ENCODE measurements at regions not wholly inside any gene's neighbourhood (a gene's known extent, or its start where the extent isn't known, plus 50 kb on each side); places are given as distances from the start of the nearest gene placed in this dataset.
A peak's percentile ranks its signal among the peaks of the same experiment; 100 is the strongest.

DNA sequence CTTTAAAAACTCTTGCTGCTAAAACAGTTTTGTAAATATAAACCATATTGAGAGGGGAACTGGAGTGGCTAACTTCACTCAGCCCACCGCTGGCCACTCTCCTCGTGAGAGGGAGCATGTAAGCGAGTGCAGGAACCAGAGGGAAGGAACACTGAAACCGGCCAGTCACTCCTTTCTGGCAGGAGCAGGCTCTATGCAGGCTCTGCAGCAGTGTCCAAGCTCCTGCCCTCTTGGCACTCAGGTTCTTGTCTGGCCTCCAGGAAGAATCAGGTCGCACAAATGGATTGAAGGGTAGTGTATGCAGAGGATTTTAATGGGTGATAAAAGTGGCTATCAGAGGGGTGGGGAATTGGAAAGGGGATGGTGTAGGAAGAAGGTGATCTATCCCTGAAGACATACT, 157.7 kb downstream of the TMX3 start:
- H3K27me3 ChIP-seq (ENCODE audit: insufficient read depth, low read length) = no peaks in the 10 kb centered on the region
- H3K27ac ChIP-seq (ENCODE audit: low read depth, low read length) = no peak overlapping the region
- peaks cover 0 to 3% (median 0%) of the 10 kb centered on the region in 8 donors for H3K9me3 Mint-ChIP-seq
- ChIA-PET CTCF (ENCODE audit: partially characterized antibody) (no interaction called here), POLR2A (ENCODE audit: partially characterized antibody) (no interaction called here)
- no peaks in the 10 kb centered on the region for H3K9me3 ChIP-seq (ENCODE audit: control insufficient read depth in 1 of 2, low read length in 2 of 2)
- no peak overlapping the region for H3K4me3 ChIP-seq (ENCODE audit: low read length in 2 of 2)
- intact Hi-C loops (cut with micrococcal nuclease) = no loop called here
- DNase-seq = no peak
- H3K4me1 ChIP-seq (ENCODE audit: insufficient read depth, low read length) = no peaks in the 10 kb centered on the region
- peaks cover under 1 to 2% of the 10 kb centered on the region in 2 donors for H3K27me3 Mint-ChIP-seq
- H3K36me3 Mint-ChIP-seq = no peaks in the 10 kb centered on the region
- H3K4me3 Mint-ChIP-seq = no peak overlapping the region
- H3K36me3 ChIP-seq (ENCODE audit: insufficient read depth, low read length) = no peaks in the 10 kb centered on the region
- no peak overlapping the region for H3K27ac Mint-ChIP-seq
- H3K4me1 Mint-ChIP-seq = no peaks in the 10 kb centered on the region

DNA sequence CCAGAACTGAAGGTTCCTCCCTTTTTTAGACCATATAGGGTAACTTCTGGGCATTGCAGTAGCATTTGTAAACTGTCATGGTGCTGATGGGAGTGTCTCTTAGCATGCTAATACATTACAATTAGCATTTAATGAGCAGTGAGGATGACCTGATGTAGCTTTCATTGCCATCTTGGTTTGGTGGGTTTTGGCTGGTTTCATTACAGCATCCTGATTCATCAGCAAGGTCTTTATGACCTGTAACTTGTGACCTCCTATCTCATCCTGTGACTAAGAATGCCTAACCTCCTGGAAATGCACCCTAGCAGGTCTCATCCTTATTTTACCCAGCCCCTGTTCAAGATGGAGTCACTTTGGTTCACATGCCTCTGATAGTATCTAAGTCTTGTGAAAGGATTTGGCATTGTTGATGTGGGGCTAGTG, 159.0 kb downstream of the TMX3 start:
- no peaks in the 10 kb centered on the region for H3K9me3 ChIP-seq (ENCODE audit: control insufficient read depth in 1 of 2, low read length in 2 of 2)
- no peak overlapping the region for H3K4me3 ChIP-seq (ENCODE audit: low read length in 2 of 2)
- no peaks in the 10 kb centered on the region for H3K27me3 ChIP-seq (ENCODE audit: insufficient read depth, low read length)
- Mint-ChIP-seq H3K36me3 (no peaks in the 10 kb centered on the region), H3K4me3 (no peak overlapping the region), H3K9me3 (peaks cover 0 to 3% (median 0%) of the 10 kb centered on the region in 8 donors), H3K27me3 (peaks cover 1 to 3% of the 10 kb centered on the region in 2 donors), H3K4me1 (no peaks in the 10 kb centered on the region), H3K27ac (no peak overlapping the region)
- intact Hi-C loops (cut with micrococcal nuclease) = no loop called here
- no peak for DNase-seq
- H3K36me3 ChIP-seq (ENCODE audit: insufficient read depth, low read length) = no peaks in the 10 kb centered on the region
- POLR2A ChIA-PET (ENCODE audit: partially characterized antibody) = no interaction called here
- no peak overlapping the region for H3K27ac ChIP-seq (ENCODE audit: low read depth, low read length)
- H3K4me1 ChIP-seq (ENCODE audit: insufficient read depth, low read length) = no peaks in the 10 kb centered on the region
- CTCF ChIA-PET (ENCODE audit: partially characterized antibody) = no interaction called here

DNA sequence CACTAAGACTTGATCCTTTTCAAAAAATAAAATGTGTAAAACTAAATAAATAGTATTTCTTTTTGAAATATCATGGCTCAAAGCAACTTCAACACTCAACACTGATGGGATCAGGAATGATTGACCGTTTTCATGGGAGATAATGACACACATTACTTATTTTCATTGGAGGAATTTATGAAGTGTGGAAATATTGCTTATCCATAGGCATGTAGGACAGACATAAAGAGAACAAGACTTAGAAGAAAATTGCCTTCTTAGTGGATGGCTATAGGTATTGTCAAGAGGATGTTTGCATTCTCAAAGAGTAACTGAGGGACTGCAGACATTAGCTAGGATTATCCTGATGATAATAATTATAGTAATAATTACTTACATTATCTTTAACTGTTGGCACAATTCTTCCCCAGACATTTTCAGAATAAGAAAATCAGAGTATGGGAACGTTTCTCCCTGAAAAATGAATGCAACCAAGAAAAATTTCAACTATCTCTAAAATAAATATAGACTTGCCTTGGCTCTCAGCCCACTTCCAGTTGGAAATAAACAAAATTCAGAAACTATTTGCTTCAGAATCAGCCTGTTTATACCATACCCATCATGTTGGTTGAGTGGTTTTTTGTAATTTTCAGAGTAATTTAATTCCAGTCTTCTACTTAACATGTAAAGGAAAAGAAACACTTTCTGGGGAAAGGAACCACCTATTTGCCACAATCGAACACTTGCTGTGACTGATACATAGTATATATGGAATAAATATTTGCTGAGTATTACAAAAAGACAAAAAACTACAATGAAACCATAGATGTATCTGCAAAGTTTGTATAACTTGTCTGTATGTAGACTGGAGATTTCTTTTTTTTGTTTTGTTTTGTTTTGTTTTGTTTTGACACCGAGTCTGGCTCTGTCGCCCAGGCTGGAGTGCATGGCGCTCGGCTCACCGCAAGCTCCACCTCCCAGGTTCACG, 165.7 kb downstream of the TMX3 start:
- no peak overlapping the region for H3K4me3 Mint-ChIP-seq
- no peaks in the 10 kb centered on the region for H3K4me1 Mint-ChIP-seq
- H3K36me3 Mint-ChIP-seq = no peaks in the 10 kb centered on the region
- ChIA-PET CTCF (ENCODE audit: partially characterized antibody) (no interaction called here), POLR2A (ENCODE audit: partially characterized antibody) (no interaction called here)
- intact Hi-C loops (cut with micrococcal nuclease) = no loop called here
- Histone ChIP-seq H3K27ac (ENCODE audit: low read depth, low read length) (no peak overlapping the region), H3K4me1 (ENCODE audit: insufficient read depth, low read length) (no peaks in the 10 kb centered on the region), H3K36me3 (ENCODE audit: insufficient read depth, low read length) (no peaks in the 10 kb centered on the region), H3K9me3 (ENCODE audit: control insufficient read depth in 1 of 2, low read length in 2 of 2) (no peaks in the 10 kb centered on the region), H3K27me3 (ENCODE audit: insufficient read depth, low read length) (no peaks in the 10 kb centered on the region), H3K4me3 (ENCODE audit: low read length in 2 of 2) (no peak overlapping the region)
- H3K9me3 Mint-ChIP-seq = peaks cover 0 to 2% (median 0%) of the 10 kb centered on the region in 8 donors
- no peak overlapping the region for H3K27ac Mint-ChIP-seq
- no peak for DNase-seq
- H3K27me3 Mint-ChIP-seq = peaks cover 1 to 5% of the 10 kb centered on the region in 2 donors

DNA sequence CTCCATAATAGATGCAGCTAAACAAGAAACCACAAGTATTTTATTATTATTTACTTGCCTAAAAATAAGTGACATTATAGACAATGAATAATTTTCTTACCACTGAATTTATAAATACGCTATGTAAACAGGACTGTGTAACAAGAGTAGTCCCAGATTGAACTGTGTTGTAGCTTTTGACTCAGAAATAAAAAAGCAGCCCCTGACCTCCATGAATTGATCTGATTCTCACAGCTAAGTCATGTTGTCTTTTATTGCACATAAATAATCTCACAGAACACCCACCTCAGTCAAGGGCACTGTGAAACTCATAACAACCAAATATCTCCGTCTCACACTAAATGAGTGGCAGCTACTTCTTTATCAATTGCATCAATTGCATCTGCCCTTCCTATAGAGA, 171.6 kb downstream of the TMX3 start:
- DNase-seq = no peak
- intact Hi-C loops (cut with micrococcal nuclease) = no loop called here
- CTCF ChIA-PET (ENCODE audit: partially characterized antibody) = no interaction called here
- POLR2A ChIA-PET (ENCODE audit: partially characterized antibody) = no interaction called here
- H3K4me3 ChIP-seq (ENCODE audit: low read length in 2 of 2) = no peak overlapping the region
- Mint-ChIP-seq H3K9me3 (peaks cover 0 to 2% (median 0%) of the 10 kb centered on the region in 8 donors), H3K36me3 (no peaks in the 10 kb centered on the region), H3K4me1 (no peaks in the 10 kb centered on the region), H3K27ac (no peak overlapping the region), H3K27me3 (no peaks in the 10 kb centered on the region), H3K4me3 (no peak overlapping the region)
- no peaks in the 10 kb centered on the region for H3K4me1 ChIP-seq (ENCODE audit: insufficient read depth, low read length)
- no peak overlapping the region for H3K27ac ChIP-seq (ENCODE audit: low read depth, low read length)
- no peaks in the 10 kb centered on the region for H3K9me3 ChIP-seq (ENCODE audit: control insufficient read depth in 1 of 2, low read length in 2 of 2)
- H3K27me3 ChIP-seq (ENCODE audit: insufficient read depth, low read length) = no peaks in the 10 kb centered on the region
- H3K36me3 ChIP-seq (ENCODE audit: insufficient read depth, low read length) = no peaks in the 10 kb centered on the region

DNA sequence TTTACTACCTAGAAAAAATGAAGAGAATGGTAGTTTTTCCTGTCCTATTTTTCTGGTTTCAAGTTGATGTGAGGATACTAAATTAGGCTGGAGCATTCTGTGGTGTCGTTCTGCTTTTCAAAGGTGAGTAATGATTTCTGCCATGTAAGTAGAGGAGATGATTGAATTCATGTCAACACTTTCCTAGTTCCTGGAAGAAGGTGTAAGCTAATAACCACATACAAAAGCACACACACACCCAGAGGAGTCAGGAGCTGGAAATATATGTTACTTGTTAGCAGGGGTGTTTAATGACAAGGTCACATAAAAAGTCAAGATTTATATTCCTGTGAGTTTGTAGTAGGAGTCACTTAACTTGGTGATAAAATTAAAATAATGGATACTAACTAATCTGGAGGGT, 172.1 kb downstream of the TMX3 start:
- H3K27me3 ChIP-seq (ENCODE audit: insufficient read depth, low read length) = no peaks in the 10 kb centered on the region
- no peak overlapping the region for H3K27ac Mint-ChIP-seq
- POLR2A ChIA-PET (ENCODE audit: partially characterized antibody) = no interaction called here

DNA sequence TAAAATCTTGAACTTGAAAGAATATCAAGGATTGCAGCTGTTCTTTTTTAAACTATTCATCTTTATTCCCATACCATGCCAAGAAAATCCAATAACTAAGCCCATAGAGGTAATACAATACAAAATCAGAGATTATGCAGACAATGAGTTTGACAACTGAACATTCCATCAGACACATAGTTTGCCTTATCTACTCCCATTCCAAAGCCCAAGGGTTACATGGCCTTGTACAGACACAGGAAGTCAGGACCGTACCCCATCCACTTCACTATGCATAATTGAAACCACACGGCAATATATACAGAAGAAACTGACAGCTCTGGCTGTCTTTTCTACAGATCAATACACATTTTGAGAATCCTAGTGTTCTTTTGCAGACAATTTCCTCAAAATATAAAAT, 181.3 kb downstream of the TMX3 start:
- intact Hi-C loops (cut with micrococcal nuclease) = no loop called here
- CTCF ChIA-PET (ENCODE audit: partially characterized antibody) = no interaction called here
- H3K27ac Mint-ChIP-seq = no peak overlapping the region

More for the DNA sequence above, 172.1 kb downstream of the TMX3 start:
- no peak overlapping the region for H3K4me3 ChIP-seq (ENCODE audit: low read length in 2 of 2)
- Mint-ChIP-seq H3K9me3 (peaks cover 0 to 2% (median 0%) of the 10 kb centered on the region in 8 donors), H3K36me3 (no peaks in the 10 kb centered on the region), H3K4me1 (no peaks in the 10 kb centered on the region), H3K4me3 (no peak overlapping the region), H3K27me3 (no peaks in the 10 kb centered on the region)
- H3K36me3 ChIP-seq (ENCODE audit: insufficient read depth, low read length) = no peaks in the 10 kb centered on the region
- no peak overlapping the region for H3K27ac ChIP-seq (ENCODE audit: low read depth, low read length)
- CTCF ChIA-PET (ENCODE audit: partially characterized antibody) = no interaction called here
- no peaks in the 10 kb centered on the region for H3K9me3 ChIP-seq (ENCODE audit: control insufficient read depth in 1 of 2, low read length in 2 of 2)
- intact Hi-C loops (cut with micrococcal nuclease) = no loop called here
- no peak for DNase-seq
- no peaks in the 10 kb centered on the region for H3K4me1 ChIP-seq (ENCODE audit: insufficient read depth, low read length)

DNA sequence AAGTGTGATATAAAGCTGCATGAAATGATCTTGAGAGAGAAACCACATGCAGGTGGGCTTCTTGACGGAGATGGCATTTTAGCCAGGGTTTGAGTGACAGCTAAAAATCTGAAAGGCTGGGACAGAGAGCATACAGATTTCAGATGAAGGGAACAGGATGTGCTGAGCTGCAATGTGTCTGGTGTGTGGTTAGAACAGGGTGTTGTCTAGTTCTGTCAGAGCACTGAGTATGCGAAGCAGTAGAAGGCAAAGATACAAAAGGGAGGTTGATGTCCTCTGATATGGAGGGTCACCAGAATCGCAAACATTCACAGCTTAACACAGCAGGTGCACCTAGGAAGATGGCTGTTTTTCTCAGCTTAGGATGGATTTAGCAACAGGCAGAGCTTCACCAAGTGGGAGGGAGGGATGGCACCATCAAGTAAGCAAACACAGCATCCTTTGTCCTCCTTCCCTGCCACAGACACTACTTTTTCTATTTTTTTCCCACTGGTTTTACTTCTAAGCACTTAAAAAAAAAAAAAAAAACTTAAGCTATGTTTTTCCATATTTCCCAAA, 182.5 kb downstream of the TMX3 start:
- no peak for DNase-seq
- Mint-ChIP-seq H3K27ac (peak overlapping the region in 1 of 7 donors; percentile 31), H3K9me3 (no peaks in the 10 kb centered on the region), H3K4me1 (peaks cover 0 to 2% (median under 1%) of the 10 kb centered on the region in 4 donors), H3K36me3 (no peaks in the 10 kb centered on the region), H3K4me3 (no peak overlapping the region), H3K27me3 (no peaks in the 10 kb centered on the region)
- no peaks in the 10 kb centered on the region for H3K36me3 ChIP-seq (ENCODE audit: insufficient read depth, low read length)
- ChIA-PET CTCF (ENCODE audit: partially characterized antibody) (no interaction called here), POLR2A (ENCODE audit: partially characterized antibody) (no interaction called here)
- H3K9me3 ChIP-seq (ENCODE audit: control insufficient read depth in 1 of 2, low read length in 2 of 2) = no peaks in the 10 kb centered on the region
- no peak overlapping the region for H3K27ac ChIP-seq (ENCODE audit: low read depth, low read length)
- no peaks in the 10 kb centered on the region for H3K27me3 ChIP-seq (ENCODE audit: insufficient read depth, low read length)
- no peak overlapping the region for H3K4me3 ChIP-seq (ENCODE audit: low read length in 2 of 2)
- H3K4me1 ChIP-seq (ENCODE audit: insufficient read depth, low read length) = no peaks in the 10 kb centered on the region
- intact Hi-C loops (cut with micrococcal nuclease) = no loop called here

More for the DNA sequence above, 181.3 kb downstream of the TMX3 start:
- POLR2A ChIA-PET (ENCODE audit: partially characterized antibody) = no interaction called here
- no peaks in the 10 kb centered on the region for H3K36me3 Mint-ChIP-seq
- H3K4me3 Mint-ChIP-seq = no peak overlapping the region
- no peaks in the 10 kb centered on the region for H3K27me3 Mint-ChIP-seq
- DNase-seq = no peak
- Histone ChIP-seq H3K36me3 (ENCODE audit: insufficient read depth, low read length) (no peaks in the 10 kb centered on the region), H3K4me3 (ENCODE audit: low read length in 2 of 2) (no peak overlapping the region), H3K4me1 (ENCODE audit: insufficient read depth, low read length) (no peaks in the 10 kb centered on the region), H3K27me3 (ENCODE audit: insufficient read depth, low read length) (no peaks in the 10 kb centered on the region), H3K27ac (ENCODE audit: low read depth, low read length) (no peak overlapping the region), H3K9me3 (ENCODE audit: control insufficient read depth in 1 of 2, low read length in 2 of 2) (no peaks in the 10 kb centered on the region)
- no peaks in the 10 kb centered on the region for H3K9me3 Mint-ChIP-seq
- peaks cover 0 to 2% (median under 1%) of the 10 kb centered on the region in 4 donors for H3K4me1 Mint-ChIP-seq

All from CD4-positive, alpha-beta memory T cell (primary cell).